ENCODE measurements at regions not wholly inside any gene's neighbourhood (a gene's known extent, or its start where the extent isn't known, plus 50 kb on each side); places are given as distances from the start of the nearest gene placed in this dataset.

- TF ChIP-seq, protein P1, sequence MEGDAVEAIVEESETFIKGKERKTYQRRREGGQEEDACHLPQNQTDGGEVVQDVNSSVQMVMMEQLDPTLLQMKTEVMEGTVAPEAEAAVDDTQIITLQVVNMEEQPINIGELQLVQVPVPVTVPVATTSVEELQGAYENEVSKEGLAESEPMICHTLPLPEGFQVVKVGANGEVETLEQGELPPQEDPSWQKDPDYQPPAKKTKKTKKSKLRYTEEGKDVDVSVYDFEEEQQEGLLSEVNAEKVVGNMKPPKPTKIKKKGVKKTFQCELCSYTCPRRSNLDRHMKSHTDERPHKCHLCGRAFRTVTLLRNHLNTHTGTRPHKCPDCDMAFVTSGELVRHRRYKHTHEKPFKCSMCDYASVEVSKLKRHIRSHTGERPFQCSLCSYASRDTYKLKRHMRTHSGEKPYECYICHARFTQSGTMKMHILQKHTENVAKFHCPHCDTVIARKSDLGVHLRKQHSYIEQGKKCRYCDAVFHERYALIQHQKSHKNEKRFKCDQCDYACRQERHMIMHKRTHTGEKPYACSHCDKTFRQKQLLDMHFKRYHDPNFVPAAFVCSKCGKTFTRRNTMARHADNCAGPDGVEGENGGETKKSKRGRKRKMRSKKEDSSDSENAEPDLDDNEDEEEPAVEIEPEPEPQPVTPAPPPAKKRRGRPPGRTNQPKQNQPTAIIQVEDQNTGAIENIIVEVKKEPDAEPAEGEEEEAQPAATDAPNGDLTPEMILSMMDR (IDR thresholded peaks at IDR 0.05; ENCODE audit: low read length): no peak
- TF ChIP-seq EZH2 (optimal IDR thresholded peaks at IDR 0.05; ENCODE audit: low read depth, low read length): no peak
These were observed 709.4 kb downstream of the ZNF385D start for GRCh38 chr3:21041621-21042020.
